Embryonic facial prominence (tissue), 1 donor: ENCODE measurements at regions not wholly inside any gene's neighbourhood (a gene's known extent, or its start where the extent isn't known, plus 50 kb on each side); places are given as distances from the start of the nearest gene placed in this dataset.
"Not testable (repeated sequence)": the region's sequence is repeated elsewhere in the genome, so short reads cannot be mapped to it uniquely, and the experiment has no call there.

Experiments
- DNase-seq: peaks from one replicate; pipeline ENCODE4 v3.0.0-alpha.2; 2016; ENCODE audit errors: extremely low spot score

DNA sequence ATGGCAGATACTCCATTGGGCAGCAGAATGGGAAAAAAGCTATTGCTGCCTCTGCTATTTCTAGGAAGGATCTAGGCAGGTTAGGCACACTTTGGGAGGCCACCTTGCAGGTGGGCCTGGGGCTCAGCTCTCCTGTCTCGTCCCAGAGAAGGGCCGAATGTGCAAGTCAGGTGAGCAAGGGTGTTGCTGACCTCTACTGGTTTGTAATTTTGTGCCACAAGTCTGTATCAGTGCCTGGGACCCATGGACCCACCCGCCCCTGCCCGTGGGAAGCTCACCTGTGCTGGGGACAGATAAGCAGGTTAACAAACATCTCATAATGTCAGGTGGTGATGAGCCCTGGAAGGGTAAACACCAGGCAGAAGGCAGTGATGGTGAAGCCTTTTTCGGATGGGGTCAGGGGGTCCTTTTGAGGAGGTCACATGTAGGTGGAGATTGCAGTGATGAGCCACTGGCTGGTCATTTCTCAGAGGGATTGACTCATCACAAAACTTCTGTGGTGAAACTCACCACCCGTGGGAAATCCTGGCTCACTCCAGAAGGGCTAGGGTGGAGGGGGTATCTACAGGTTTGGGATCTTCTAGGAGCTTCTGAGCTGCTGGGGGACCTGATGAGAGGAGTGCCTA lies 161.3 kb downstream of the KLF13 start:
- DNase-seq = no peak

DNA sequence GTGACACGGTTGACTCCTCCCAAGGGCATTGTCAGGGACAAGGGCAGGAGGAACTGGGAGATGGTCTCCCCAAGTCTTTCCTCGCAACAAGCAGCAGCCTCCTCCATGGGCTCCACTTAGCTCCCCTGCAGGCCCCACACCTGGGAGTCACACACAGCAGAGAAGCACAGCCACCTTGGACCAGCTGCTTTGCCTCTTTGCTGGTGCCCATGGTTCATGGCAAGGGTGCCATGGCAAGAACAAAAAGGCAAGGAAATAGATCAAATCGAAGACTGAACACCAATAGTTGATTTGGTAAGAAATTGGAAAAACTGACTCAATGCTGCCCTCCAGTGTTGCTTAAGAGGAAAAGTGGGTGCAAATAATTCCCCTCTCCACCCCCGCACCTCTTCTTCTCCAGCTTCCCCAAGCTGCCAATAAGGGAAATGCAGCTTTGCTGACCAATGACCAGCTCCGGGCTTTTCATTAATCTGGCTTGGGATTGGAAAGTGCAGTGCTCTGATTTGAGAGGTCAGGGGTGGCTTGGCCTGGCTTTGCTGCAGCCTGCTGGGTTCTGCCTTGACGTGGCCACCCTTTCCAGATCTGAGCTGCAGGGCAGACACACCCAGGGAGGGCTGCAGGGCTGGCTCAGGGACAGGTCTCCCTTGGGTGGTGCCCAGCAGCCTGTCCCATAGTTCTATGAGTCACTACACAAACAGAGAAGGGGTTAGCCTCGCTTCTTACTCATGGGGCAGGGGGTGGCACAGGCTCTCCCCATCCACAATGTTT lies 162.0 kb downstream of the KLF13 start:
- DNase-seq = peak; percentile 46

DNA sequence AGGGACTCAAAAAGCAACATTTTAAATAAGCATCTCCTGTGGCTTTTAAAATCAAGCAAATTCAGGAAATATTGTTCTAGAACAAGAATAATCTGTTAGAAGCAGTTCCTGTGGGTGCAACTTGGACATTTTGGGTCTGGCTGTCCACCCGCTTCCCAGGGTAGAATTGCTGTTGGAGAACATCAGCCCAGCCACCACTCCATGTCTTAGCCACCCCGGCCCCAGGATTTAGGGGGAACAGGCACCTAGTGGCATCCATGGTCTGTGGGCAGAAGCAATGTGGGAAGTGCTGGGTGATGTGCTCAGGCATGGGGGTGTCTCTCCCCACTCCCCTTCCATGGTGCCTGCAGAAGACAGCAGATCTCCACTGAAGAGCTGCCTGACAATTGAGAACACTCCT lies 162.6 kb downstream of the KLF13 start:
- DNase-seq = no peak

DNA sequence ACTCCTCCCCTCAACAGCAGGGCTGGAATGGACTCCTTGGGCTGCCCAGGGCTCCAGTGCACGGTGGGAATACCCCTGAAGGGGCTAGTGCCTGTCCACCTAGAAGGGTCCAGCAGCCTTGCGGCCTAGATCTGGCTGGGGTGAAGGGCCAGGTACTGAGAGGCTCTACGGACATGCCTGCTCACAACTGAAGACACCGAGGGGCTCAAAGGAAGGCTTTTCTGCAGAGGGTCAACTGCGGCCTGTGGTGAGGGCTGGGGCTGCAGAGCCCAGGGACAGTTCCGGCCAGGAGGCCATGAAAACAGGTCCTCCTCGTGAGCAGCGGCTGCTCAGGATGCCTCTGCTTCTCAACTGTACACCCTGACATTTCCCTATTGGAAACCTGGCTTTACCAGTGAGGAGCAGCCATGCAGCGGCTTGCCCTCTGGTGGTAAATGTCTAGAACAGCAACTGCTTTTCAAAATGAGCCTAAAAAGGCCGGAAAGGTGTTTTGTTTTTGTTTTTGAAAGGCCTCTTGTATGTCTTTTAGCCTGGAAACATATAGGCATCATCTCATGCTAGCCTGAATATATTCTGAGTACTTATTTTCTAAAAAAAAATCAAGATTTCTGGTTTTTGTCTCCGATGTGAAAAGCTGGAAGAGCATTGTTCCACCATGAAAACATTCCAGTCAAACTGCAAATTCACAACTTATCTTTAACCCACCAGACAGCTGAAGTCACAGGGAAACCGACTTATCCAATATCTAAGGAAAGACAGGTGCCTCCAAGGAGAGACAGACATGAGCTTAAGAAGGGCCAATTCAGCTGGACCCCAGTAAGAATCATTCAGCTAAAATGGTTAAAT lies 163.4 kb downstream of the KLF13 start:
- no peak for DNase-seq

DNA sequence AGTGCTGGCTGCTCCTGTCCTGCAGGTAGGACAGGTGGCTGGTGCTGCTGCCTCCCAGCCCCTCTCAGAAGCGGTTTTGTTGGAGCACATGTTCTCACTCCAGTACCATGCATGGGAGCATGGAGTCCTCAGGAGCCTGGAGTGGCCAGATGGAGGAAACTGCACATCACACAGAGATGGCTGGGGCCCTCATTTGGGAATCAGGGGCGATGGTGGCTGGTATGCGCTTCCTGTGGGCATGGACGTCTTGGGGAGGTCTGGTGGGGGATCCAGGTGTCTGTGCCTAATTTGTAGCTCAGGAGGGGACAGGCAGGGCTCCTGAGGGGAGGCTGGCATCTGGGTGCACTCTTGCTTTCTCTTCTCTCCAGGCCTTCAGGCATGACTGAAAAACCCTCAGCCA lies 168.2 kb downstream of the KLF13 start:
- DNase-seq = no peak

DNA sequence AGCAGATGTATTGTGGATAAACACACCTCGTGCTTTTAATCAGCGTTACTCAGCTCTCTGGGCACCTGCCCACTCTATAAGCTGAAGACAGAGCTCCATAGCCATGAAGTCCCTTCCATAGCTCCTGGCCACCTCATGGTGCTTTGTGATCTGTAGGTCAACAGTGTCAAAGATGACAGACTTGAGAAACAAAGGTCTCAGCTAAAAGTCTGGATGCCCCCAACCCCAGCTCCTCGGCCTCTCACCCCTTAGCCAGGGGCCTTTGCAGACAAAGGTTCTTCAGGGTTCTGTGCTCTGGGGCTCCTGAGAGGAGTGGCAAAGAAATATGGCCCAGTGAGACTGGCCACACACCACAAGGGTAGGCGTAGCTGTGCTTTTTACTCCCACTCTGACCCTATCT lies 168.6 kb downstream of the KLF13 start:
- no peak for DNase-seq

DNA sequence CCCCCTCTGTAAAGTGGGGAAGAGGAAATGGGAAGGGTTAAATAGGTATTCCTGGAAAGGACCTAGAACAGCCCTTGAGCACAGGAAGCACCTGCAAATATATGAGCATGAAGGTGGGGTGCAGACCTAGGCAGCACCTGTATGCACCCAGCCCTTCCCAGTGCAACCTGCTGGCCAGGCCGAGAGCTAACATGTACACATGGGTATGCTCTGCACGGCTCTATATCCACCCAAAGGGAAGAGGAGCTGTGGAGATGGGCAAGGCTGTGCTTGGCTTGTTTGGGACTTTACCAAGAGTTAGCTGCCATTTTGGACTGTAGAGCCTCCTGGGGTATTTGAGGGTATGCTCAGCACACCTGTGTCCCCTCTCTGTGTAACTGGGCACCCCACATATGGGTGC lies 171.2 kb downstream of the KLF13 start:
- DNase-seq = no peak

DNA sequence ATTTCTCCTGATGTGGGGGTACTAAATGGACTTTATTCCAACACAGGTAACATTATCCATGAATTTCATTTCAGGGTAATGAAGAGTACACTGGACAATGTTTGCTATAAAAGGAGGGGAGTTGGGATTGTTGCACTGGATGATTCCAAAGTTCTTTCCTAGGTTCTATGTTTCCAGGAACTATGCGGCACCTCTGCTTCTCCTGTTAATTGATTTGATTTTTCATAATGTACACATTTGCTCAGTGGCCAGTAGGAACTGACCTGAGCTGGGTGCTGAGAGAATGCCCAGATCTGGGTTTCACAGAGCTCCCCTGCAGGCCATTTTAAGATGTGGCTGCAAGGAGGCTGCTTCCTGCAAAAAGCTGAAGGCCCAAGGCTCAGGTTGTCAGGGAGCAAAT lies 171.7 kb downstream of the KLF13 start:
- DNase-seq = no peak

DNA sequence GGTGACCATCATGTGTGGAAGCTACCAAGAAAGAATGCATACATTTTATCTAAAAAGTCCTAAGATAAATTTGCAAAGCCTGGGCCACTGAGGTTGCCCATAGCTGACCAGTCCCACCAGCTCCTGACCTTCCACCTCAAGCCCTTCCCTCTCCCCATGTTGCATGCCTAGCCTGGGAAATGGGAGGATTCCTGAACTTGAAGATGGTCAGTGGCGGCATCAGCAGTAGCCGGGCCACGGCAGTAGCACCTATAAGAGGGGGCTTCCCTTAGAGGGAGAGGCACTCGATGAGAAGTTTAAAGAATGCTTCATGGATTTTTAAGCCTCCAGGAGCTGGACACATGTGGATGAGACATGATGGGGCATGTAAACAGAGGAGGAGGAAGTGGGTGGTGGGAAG lies 172.1 kb downstream of the KLF13 start:
- DNase-seq = no peak

DNA sequence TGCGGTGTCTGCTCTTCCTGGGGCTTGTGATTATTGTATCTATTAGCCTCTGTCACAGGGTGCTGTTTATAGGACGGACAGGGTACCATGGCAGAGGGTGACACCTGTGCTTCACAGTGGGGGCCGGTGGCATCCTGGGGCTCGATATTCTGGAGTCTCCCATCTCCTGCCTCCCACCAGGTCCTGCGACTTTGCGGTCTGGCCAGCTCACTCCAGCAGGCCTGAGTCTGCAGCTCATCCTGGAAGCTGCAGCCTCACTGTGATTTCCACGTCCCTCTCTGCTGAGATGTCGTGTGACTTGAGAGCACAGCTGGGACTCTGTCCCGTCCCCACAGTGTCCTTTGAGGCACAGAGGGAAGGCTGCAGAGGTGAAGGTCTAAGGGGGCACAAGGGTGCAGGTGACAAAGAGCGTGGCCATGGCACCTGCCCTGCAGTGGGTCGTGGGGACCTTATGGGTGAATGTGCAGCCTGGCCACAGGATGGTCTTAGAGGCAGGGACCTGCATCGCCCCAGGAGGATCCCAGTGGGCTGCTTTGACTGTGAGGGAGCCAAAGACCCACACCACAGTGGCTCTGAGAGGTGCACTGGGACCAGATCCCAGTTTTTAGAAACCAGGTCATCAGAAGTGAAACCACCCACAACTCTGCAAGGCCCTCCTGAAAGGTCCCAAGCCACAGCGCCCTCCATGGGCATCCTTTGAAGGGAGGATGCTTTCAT lies 172.8 kb downstream of the KLF13 start:
- DNase-seq = no peak

DNA sequence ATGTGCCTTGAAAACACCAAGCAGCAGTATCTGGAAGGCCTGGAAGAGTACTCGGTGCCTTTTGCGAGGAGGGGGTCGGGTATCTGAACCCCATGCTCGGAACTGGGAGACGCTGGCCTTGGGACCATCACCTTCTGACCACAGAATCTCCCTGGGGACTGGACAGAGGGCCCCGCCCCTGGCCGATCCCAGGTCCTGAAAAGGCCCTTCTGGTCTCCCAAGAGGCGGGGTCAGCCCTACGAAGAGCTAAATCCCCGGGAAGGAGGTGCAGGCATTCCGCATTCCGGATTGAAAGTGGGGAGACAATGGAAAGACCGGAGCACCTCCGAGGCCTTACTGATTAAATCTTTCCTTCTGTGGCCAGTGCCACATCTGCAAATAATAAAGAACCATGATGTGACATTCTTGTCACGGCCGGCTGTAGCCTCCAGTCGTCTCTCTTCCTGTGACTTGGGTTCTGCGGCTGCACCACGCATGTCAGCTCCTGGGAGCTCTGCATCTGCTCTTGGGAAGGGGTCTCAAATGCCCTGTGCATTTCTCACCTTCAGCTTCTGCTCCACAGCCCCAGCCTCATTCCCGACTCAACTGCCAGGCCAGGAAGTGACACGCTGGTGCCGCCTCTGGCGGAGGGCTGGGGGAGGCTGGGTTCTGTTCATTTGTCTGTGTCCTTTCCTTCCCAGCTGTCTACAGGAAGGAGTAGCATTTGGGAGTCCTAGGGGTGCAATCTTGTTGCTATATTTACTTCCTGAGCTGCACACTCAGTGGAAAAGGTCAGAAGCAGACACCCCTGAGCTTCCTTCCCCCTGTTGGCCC lies 173.5 kb downstream of the KLF13 start:
- DNase-seq = no peak

DNA sequence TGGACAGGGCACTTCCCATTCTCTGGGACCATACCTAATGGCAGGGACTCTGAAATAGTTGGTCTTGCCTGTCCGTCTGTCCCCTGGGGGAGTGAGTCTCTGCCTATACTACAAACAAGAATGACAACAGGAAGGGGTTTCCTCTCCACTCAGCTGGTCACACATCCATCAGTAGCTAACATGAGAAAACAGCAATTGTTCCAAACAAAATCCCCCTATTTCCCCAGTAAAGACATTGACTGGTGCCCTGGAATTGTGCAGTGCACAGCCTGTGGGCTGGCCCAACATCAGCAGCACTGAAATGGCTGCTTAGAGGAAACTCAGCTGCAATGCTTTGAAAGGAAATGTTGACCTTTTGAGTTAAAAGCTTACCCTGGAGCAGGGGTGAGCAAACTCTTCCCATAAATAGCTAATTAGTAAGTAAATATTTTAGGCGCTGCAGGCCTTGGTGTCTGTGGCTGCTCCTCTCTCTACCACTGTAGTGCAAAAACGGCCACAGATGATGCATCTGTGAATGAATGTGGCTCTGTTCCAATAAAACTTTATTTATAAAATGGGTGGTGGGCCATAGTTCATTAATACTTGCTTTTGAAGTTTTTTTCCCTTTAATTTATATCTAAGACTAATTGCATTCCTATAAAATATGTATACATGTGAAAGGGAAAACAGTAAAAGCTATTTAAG lies 174.3 kb downstream of the KLF13 start:
- DNase-seq = no peak

DNA sequence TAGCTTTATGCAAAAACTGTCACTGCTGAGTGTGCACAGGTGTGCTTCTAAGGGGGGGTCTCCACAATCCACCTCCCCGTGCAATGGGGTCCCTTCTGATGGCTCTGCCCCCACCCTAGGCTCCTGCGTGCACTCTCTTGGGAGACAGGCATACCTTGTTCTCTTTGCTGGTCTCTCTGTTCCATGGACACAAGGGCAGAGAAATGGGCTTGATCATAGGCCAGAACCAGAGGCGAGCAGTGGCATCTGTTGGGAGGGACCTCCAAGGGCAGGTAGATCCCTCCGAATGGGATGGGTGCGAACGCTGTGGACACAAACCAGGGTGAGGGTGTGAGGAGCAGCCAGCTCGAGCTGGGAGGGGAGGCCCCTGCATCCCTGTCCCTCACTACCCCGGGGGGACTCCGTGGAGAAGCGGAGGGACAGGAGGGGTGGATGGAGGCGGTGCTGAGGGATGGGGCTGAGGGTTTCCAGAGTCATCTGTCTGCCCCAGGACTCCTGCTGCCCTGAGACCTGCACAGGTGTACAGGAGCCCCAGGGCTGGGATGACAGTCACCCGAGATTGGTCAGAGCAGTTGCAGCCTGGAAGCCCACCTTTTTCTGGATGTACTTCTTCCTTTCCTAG lies 175.0 kb downstream of the KLF13 start:
- DNase-seq = no peak

DNA sequence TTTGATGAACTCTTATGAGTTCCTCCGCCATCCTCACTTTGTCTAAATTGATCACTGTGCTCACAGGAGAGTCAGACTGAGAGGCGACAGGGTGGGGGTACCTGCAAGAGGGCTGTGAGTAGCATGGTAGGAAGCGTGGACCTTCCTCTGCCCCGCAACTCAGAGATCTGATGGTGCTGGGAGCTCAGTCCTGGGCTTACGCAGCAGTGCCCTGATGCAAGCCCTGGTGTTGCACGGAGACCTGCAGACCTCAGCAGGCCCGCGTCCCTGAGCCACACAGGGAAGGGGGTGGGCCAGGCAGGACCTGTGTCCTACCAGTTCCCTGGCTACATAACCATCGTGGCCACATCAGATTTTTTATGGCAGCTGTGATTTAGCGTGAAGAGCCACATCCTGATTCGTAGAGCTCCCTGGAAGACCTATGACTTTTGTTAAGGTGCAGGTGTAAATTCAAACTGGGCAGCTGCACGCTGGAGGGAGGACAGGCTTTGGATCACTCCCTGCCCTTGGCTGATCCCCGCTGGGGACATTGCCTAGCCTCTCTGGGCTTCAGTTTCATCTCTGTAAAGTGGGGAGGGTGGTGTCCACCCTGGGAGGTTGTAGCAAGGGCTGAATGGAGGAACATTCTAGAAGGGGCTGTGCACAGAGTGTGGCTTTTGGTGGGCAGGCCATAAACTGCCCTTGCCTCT lies 176.1 kb downstream of the KLF13 start:
- no peak for DNase-seq

DNA sequence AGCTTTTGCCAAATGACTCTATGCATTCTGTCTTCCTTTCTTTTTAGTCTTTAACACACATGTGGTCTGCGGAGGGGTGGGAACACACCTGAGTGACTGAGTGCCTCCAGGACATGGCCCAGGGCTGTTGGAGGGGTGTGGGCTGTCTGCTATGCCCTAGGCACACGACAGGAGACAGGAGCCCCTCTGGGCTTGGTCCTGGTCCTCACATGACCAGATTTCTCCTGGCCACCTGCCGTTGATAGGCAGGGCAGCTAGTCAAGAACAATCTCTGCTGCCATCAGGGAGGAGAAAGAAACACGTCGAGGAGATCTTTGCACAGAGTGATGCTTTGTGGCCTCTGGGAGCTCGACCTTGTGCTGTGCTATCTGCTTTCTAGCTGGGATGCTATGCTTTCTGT lies 176.6 kb downstream of the KLF13 start:
- DNase-seq = no peak

DNA sequence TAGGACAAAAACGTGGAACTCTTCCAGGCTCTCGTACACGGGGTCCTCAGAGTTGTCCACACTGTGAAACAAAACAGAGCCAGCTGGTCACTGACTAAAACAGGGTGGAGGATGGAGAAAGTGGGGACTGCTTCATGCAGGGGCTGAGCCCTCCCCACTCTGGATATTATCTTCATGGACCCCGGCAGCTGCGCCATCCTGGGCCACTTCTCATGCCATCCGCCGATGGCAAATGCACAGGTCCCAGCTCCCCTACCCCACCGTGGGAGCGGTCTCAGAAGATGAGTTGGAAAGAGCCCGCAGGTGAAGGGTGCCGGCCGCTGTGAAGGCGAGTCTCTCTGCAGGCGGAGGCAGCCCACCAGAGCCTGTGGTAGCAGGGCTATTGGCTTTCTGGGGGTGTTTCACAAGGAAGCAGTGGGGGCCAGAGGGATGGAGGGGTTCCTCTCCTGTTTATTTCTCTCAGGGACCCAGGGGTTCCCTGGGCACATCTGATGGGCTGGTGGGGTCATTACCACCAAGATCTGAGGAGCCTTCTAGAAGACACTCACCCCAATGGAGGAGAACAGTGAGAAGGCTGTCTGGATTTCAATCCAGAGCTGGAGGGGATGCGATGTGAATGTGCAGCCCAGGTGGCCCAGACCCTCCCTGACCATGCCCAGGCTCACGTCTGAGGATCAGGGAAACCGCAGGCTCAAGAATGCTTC lies 177.3 kb downstream of the KLF13 start:
- no peak for DNase-seq

DNA sequence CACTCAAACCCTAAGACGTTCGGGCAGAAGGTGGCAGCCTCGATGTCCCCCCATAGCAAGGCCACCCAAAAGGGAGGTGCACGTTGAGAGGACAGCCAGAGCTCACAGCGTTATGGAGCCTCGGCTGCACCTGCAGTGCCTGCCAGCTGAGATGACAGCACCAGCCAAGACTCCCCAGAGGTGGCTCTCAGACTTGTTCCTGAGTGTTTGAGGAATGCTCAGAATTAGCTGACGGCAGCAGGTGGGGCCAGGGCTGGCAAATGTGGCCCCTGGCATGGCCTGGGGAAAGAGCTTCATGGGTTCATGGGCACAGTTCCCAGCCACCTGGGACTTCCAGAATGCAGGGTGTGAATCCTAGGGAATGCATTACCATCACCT lies 177.8 kb downstream of the KLF13 start:
- no peak for DNase-seq

DNA sequence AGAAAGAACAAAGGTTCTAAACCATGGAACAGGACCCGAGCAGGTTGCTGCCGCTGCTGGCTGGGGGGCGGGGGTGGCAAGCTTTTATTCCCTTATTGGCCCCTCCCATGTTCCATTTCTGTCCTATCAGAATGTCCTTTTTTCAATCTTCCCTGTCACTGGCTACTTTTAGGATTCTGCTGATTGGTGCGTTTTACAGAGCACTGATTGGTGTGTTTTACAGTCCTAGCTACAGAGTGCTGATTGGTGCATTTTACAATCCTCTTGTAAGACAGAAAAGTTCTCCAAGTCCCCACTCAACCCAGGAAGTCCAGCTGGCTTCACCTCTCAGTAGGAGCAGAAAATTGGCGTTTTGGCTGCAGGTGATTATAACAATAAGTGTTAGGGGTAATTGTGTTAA lies 180.9 kb downstream of the KLF13 start:
- DNase-seq = not testable (repeated sequence)

DNA sequence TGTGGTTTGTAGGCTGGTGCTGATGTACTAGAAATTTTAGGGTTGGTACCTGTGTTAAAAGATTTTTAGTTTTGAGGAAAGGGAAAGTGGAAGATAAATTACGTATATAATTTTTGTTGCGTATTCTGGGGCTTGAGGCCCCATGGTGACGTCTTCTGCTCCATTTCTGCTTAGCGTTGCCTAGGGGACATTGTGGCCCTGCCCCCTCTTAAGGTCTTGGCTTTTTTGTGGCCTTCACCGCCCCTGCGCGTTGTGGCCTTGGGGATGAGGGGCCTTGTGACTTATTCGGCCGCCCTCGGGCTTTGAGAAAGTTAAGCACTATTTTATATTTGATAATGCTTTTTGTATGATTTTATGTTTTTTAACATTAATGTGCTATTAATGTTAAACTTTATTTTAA lies 182.0 kb downstream of the KLF13 start:
- DNase-seq = no peak
